ENCODE measurements at regions not wholly inside any gene's neighbourhood (a gene's known extent, or its start where the extent isn't known, plus 50 kb on each side); places are given as distances from the start of the nearest gene placed in this dataset.

- no peak for DNase-seq (ENCODE audit: low read depth)
Measured at GRCh38 chr3:139281096-139281495, 62.7 kb upstream of the MRPS22 start.

- DNase-seq (ENCODE audit: low read depth): no peak
Measured at GRCh38 chr3:139281522-139282196, 62.2 kb upstream of the MRPS22 start.

- DNase-seq (ENCODE audit: low read depth): no peak
Measured at GRCh38 chr3:139283301-139283700, 60.5 kb upstream of the MRPS22 start.

GRCh38 chr3:139284221-139284620, 59.6 kb upstream of the MRPS22 start:
- DNase-seq (ENCODE audit: low read depth): no peak

- DNase-seq (ENCODE audit: low read depth): no peak
Measured at GRCh38 chr3:139285691-139286090, 58.1 kb upstream of the MRPS22 start.

GRCh38 chr3:139286241-139286640, 57.6 kb upstream of the MRPS22 start:
- no peak for DNase-seq (ENCODE audit: low read depth)

GRCh38 chr3:139286825-139287224, 57.0 kb upstream of the MRPS22 start:
- DNase-seq (ENCODE audit: low read depth): no peak

- DNase-seq (ENCODE audit: low read depth): no peak
Measured at GRCh38 chr3:139287557-139287956, 56.3 kb upstream of the MRPS22 start.

- DNase-seq (ENCODE audit: low read depth): no peak
Measured at GRCh38 chr3:139288266-139288821, 55.5 kb upstream of the MRPS22 start.

- DNase-seq (ENCODE audit: low read depth): no peak
Measured at GRCh38 chr3:139289860-139290524, 53.8 kb upstream of the MRPS22 start.

GRCh38 chr3:139291276-139292051, 52.4 kb upstream of the MRPS22 start:
- DNase-seq (ENCODE audit: low read depth): no peak

GRCh38 chr3:139292192-139292591, 51.6 kb upstream of the MRPS22 start:
- DNase-seq (ENCODE audit: low read depth): no peak

- DNase-seq (ENCODE audit: low read depth): no peak
Measured at GRCh38 chr3:139292711-139293664, 50.8 kb upstream of the MRPS22 start.

- DNase-seq (ENCODE audit: low read depth): no peak
Measured at GRCh38 chr3:139293665-139294023, 50.2 kb upstream of the MRPS22 start.
